ENCODE measurements at regions not wholly inside any gene's neighbourhood (a gene's known extent, or its start where the extent isn't known, plus 50 kb on each side); places are given as distances from the start of the nearest gene placed in this dataset.

DNA sequence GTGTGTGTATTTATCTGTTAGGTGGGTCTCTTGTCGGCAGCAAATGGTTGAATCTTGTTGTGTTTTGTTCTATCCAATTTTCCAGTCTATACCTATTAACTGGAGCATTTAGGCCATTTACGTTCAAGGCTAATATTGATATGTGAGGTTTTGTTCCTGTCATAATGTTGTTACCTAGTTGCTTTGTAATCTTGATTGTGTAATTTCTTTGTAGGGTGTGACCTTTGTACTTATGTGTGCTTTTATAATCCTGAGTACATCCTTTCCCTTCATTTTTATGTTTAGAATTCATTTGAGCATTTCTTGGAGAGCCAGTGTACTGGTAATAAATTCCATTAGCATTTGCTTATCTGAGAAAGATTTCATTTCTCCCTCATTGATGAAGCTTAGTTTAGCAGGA lies 83.0 kb upstream of the MIR17HG start:
- TF ChIP-seq CTCF (IDR thresholded peaks at IDR 0.05) = no peak
- no peak for TF ChIP-seq EP300 (IDR thresholded peaks at IDR 0.05)
- no peak for TF ChIP-seq POLR2AphosphoS5 (IDR thresholded peaks at IDR 0.05)
- TF ChIP-seq POLR2A (IDR thresholded peaks at IDR 0.05) = no peak
- Histone ChIP-seq H3K4me3 (no peak overlapping the region), H3K9me3 (peaks cover 0 to 22% (median 0%) of the 10 kb centered on the region in 3 donors), H3K27me3 (no peaks in the 10 kb centered on the region), H3K4me1 (no peaks in the 10 kb centered on the region), H3K36me3 (no peaks in the 10 kb centered on the region), H3K27ac (no peak overlapping the region)
- 75% methylated on average over 2 of the region's 2 CpGs; no CpG with 5 or more reads in 1 of the 2 donors for WGBS, 2 donors (ENCODE audit: low coverage in 1 of 2)
- ATAC-seq = no peak

GRCh38 chr13:91269237-91269636 lies 78.2 kb upstream of the MIR17HG start:
- H3K4me1 ChIP-seq = no peaks in the 10 kb centered on the region
- no peaks in the 10 kb centered on the region for H3K36me3 ChIP-seq
- TF ChIP-seq POLR2A (IDR thresholded peaks at IDR 0.05) (no peak), POLR2AphosphoS5 (IDR thresholded peaks at IDR 0.05) (no peak), EP300 (IDR thresholded peaks at IDR 0.05) (no peak), CTCF (IDR thresholded peaks at IDR 0.05) (no peak)
- no peak overlapping the region for H3K4me3 ChIP-seq
- no peak for ATAC-seq
- peaks cover 6% of the 10 kb centered on the region for H3K27me3 ChIP-seq
- 75 to 94% methylated on average over 1 of the region's 1 CpG for WGBS, 2 donors (ENCODE audit: low coverage in 1 of 2)
- no peak overlapping the region for H3K27ac ChIP-seq
- H3K9me3 ChIP-seq = peaks cover 0 to 22% (median 0%) of the 10 kb centered on the region in 3 donors

DNA sequence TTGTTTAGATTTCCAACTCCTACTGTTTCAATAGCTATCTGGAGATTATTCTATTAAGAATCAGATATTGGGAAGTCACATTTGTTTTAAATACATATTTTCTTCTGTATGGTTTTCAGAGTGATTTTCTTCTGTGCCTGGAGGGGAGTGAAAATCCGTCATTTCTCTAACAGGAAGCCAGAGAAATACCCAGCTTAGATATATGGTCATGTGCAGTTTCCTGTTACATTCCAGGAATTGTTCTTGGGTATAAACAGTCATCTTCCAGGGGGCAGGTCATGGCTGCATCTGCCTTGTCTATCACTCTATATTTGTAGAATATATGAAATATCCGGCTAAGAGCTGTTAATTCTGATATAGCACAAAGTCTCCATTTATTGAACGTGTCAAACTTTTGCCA lies 77.5 kb upstream of the MIR17HG start:
- ATAC-seq = no peak
- WGBS, 2 donors (ENCODE audit: low coverage in 1 of 2) = 35 to 52% methylated on average over 3 of the region's 3 CpGs

GRCh38 chr13:91272235-91272777 lies 75.2 kb upstream of the MIR17HG start:
- peaks cover 11% of the 10 kb centered on the region for H3K27me3 ChIP-seq
- 96 to 99% methylated on average over 5 to 9 of the region's 9 CpGs for WGBS, 2 donors (ENCODE audit: low coverage in 1 of 2)
- TF ChIP-seq POLR2A (IDR thresholded peaks at IDR 0.05) (no peak), POLR2AphosphoS5 (IDR thresholded peaks at IDR 0.05) (no peak), CTCF (IDR thresholded peaks at IDR 0.05) (no peak), EP300 (IDR thresholded peaks at IDR 0.05) (no peak)
- no peaks in the 10 kb centered on the region for H3K9me3 ChIP-seq
- H3K36me3 ChIP-seq = no peaks in the 10 kb centered on the region
- H3K27ac ChIP-seq = no peak overlapping the region
- no peak for ATAC-seq
- no peak overlapping the region for H3K4me3 ChIP-seq
- H3K4me1 ChIP-seq = no peaks in the 10 kb centered on the region

More for the DNA sequence above, 77.5 kb upstream of the MIR17HG start:
- no peak for TF ChIP-seq EP300 (IDR thresholded peaks at IDR 0.05)
- TF ChIP-seq POLR2AphosphoS5 (IDR thresholded peaks at IDR 0.05) = no peak
- TF ChIP-seq CTCF (IDR thresholded peaks at IDR 0.05) = no peak
- TF ChIP-seq POLR2A (IDR thresholded peaks at IDR 0.05) = no peak
- Histone ChIP-seq H3K9me3 (peaks cover 0 to 14% (median 0%) of the 10 kb centered on the region in 3 donors), H3K36me3 (no peaks in the 10 kb centered on the region), H3K27ac (no peak overlapping the region), H3K27me3 (peaks cover 11% of the 10 kb centered on the region), H3K4me1 (no peaks in the 10 kb centered on the region), H3K4me3 (no peak overlapping the region)

DNA sequence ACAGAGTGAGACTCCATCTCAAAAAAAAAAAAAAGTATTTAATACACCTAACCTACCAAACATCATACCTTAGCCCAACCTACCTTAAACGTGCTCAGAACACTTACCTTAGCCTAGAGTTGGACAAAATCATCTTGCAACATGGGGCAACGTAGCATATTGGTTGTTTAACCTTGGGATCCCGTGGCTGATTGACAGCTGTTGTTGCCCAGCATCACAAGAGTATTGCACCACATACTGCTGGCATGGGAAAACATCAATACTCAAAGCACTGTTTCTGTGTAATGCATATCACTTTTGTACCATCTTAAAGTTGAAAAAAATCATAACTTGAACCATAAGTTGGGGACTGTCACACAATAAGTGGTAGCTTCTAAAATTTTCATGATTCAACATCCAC lies 73.8 kb upstream of the MIR17HG start:
- peaks cover 11% of the 10 kb centered on the region for H3K27me3 ChIP-seq
- TF ChIP-seq POLR2A (IDR thresholded peaks at IDR 0.05) (no peak), CTCF (IDR thresholded peaks at IDR 0.05) (no peak), EP300 (IDR thresholded peaks at IDR 0.05) (no peak), POLR2AphosphoS5 (IDR thresholded peaks at IDR 0.05) (no peak)
- no peak for ATAC-seq
- no peaks in the 10 kb centered on the region for H3K4me1 ChIP-seq
- WGBS, 2 donors (ENCODE audit: low coverage in 1 of 2) = 78 to 82% methylated on average over 3 of the region's 3 CpGs
- no peak overlapping the region for H3K27ac ChIP-seq
- no peaks in the 10 kb centered on the region for H3K9me3 ChIP-seq
- no peak overlapping the region for H3K4me3 ChIP-seq
- no peaks in the 10 kb centered on the region for H3K36me3 ChIP-seq

Measured in gastroesophageal sphincter (tissue), 4 donors.